OCI-LY1 (cell line): ENCODE measurements at regions not wholly inside any gene's neighbourhood (a gene's known extent, or its start where the extent isn't known, plus 50 kb on each side); places are given as distances from the start of the nearest gene placed in this dataset.

Experiments used
- H2AFZ ChIP-seq: fragments of 200-600 bp; sonication (generic), shearing (Covaris generic); 2 replicates; pipeline ENCODE4 v1.6.0; 2014; ENCODE audit warnings: antibody characterized with exemption, mild to moderate bottlenecking, low read length
- H3F3A ChIP-seq: fragments of 200-600 bp; sonication (generic), shearing (Covaris generic); 2 replicates; pipeline ENCODE4 v1.6.0; 2014; ENCODE audit warnings: mild to moderate bottlenecking, antibody characterized with exemption, low read length, moderate library complexity; ENCODE audit not compliant: insufficient read depth
- H3K27ac ChIP-seq: fragments of 200-600 bp; sonication (generic); 2 replicates; pipeline ENCODE4 v1.5.1; 2014; ENCODE audit warnings: low read length, mixed run types, mild to moderate bottlenecking, low read depth; ENCODE audit not compliant: poor library complexity, severe bottlenecking
- H3K27me3 ChIP-seq: fragments of 200-600 bp; sonication (generic); 2 replicates; pipeline ENCODE4 v1.6.0; 2014; ENCODE audit warnings: antibody characterized with exemption, mild to moderate bottlenecking, low read length, moderate library complexity; ENCODE audit not compliant: insufficient read depth
- H3K36me3 ChIP-seq: fragments of 200-600 bp; sonication (generic); 2 replicates; pipeline ENCODE4 v1.6.1; 2014; ENCODE audit warnings: mild to moderate bottlenecking, antibody characterized with exemption, low read length, moderate library complexity, mixed read lengths; ENCODE audit not compliant: insufficient read depth
- H3K4me1 ChIP-seq: fragments of 200-600 bp; sonication (generic); 2 replicates; pipeline ENCODE4 v1.5.1; 2014; ENCODE audit warnings: mild to moderate bottlenecking, low read length, moderate library complexity; ENCODE audit not compliant: insufficient read depth, severe bottlenecking
- H3K4me2 ChIP-seq: fragments of 200-600 bp; sonication (generic), shearing (Covaris generic); 2 replicates; pipeline ENCODE4 v1.6.1; 2014; ENCODE audit warnings: low read length
- H3K4me3 ChIP-seq: fragments of 200-600 bp; sonication (generic); 2 replicates; pipeline ENCODE4 v1.5.1; 2014; ENCODE audit warnings: low read length, low read depth, mild to moderate bottlenecking, mixed read lengths; ENCODE audit not compliant: poor library complexity, severe bottlenecking
- H3K79me2 ChIP-seq: fragments of 200-600 bp; shearing (Covaris generic); 2 replicates; pipeline ENCODE4 v1.6.1; 2016; ENCODE audit warnings: mixed run types, low read length, mixed read lengths; ENCODE audit not compliant: insufficient read depth
- H3K9ac ChIP-seq: fragments of 200-600 bp; sonication (generic), shearing (Covaris generic); 2 replicates; pipeline ENCODE4 v1.6.1; 2014; ENCODE audit warnings: mild to moderate bottlenecking, low read length, mixed read lengths
- H3K9me2 ChIP-seq: fragments of 200-600 bp; sonication (generic), shearing (Covaris generic); 2 replicates; pipeline ENCODE4 v1.6.1; 2014; ENCODE audit warnings: low read depth, mild to moderate bottlenecking, low read length, mixed read lengths
- H3K9me3 ChIP-seq: fragments of 200-600 bp; shearing (Covaris generic); 2 replicates; pipeline ENCODE4 v1.6.1; 2014; ENCODE audit warnings: low read length, mixed read lengths
- H4K20me1 ChIP-seq: fragments of 200-600 bp; sonication (generic), shearing (Covaris generic); 2 replicates; pipeline ENCODE4 v1.6.0; 2016; ENCODE audit warnings: mild to moderate bottlenecking, low read length; ENCODE audit not compliant: insufficient read depth
- EZH2 ChIP-seq: fragments of 200-600 bp; sonication (generic), shearing (Covaris generic); IDR thresholded peaks from 2 replicates; pipeline ENCODE4 v1.8.0; 2017; ENCODE audit warnings: borderline replicate concordance, mixed run types, mild to moderate bottlenecking, antibody characterized with exemption, low read length, moderate library complexity, mixed read lengths
- TF ChIP-seq, protein P1 (sequence below): fragments of 200-600 bp; sonication (generic), shearing (Covaris generic); IDR thresholded peaks from 2 replicates; pipeline ENCODE4 v1.5.1; 2017; ENCODE audit warnings: mild to moderate bottlenecking, antibody characterized with exemption, low read length, moderate library complexity, mixed read lengths

- Histone ChIP-seq H3K27me3 (no peaks in the 10 kb centered on the region), H3K9me3 (no peaks in the 10 kb centered on the region), H4K20me1 (no peaks in the 10 kb centered on the region), H3F3A (no peaks in the 10 kb centered on the region), H2AFZ (no peak overlapping the region), H3K79me2 (no peaks in the 10 kb centered on the region), H3K36me3 (no peaks in the 10 kb centered on the region), H3K4me2 (no peak overlapping the region), H3K9ac (no peak overlapping the region), H3K27ac (no peak overlapping the region), H3K9me2 (no peaks in the 10 kb centered on the region), H3K4me1 (no peaks in the 10 kb centered on the region), H3K4me3 (no peak overlapping the region)
- TF ChIP-seq, protein P1, sequence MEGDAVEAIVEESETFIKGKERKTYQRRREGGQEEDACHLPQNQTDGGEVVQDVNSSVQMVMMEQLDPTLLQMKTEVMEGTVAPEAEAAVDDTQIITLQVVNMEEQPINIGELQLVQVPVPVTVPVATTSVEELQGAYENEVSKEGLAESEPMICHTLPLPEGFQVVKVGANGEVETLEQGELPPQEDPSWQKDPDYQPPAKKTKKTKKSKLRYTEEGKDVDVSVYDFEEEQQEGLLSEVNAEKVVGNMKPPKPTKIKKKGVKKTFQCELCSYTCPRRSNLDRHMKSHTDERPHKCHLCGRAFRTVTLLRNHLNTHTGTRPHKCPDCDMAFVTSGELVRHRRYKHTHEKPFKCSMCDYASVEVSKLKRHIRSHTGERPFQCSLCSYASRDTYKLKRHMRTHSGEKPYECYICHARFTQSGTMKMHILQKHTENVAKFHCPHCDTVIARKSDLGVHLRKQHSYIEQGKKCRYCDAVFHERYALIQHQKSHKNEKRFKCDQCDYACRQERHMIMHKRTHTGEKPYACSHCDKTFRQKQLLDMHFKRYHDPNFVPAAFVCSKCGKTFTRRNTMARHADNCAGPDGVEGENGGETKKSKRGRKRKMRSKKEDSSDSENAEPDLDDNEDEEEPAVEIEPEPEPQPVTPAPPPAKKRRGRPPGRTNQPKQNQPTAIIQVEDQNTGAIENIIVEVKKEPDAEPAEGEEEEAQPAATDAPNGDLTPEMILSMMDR = no peak
- no peak for TF ChIP-seq EZH2
Observed at GRCh38 chr1:219498666-219499065, 114.2 kb downstream of the ZC3H11B start.

GRCh38 chr1:219495737-219496408, 117.0 kb downstream of the ZC3H11B start:
- no peaks in the 10 kb centered on the region for H4K20me1 ChIP-seq
- TF ChIP-seq EZH2 = no peak
- TF ChIP-seq, protein P1 = no peak
- no peaks in the 10 kb centered on the region for H3F3A ChIP-seq
- no peak overlapping the region for H3K4me3 ChIP-seq
- no peaks in the 10 kb centered on the region for H3K79me2 ChIP-seq
- H3K27me3 ChIP-seq = no peaks in the 10 kb centered on the region
- H2AFZ ChIP-seq = no peak overlapping the region
- no peaks in the 10 kb centered on the region for H3K36me3 ChIP-seq
- H3K4me2 ChIP-seq = no peak overlapping the region
- no peaks in the 10 kb centered on the region for H3K9me2 ChIP-seq
- H3K9me3 ChIP-seq = no peaks in the 10 kb centered on the region
- H3K27ac ChIP-seq = no peak overlapping the region
- no peaks in the 10 kb centered on the region for H3K4me1 ChIP-seq
- H3K9ac ChIP-seq = no peak overlapping the region

- Histone ChIP-seq H3K27ac (no peak overlapping the region), H3K9me2 (no peaks in the 10 kb centered on the region), H4K20me1 (no peaks in the 10 kb centered on the region), H3K4me1 (no peaks in the 10 kb centered on the region), H3K4me3 (no peak overlapping the region), H3K4me2 (no peak overlapping the region), H3K27me3 (no peaks in the 10 kb centered on the region), H3K9ac (no peak overlapping the region), H2AFZ (no peak overlapping the region), H3K79me2 (no peaks in the 10 kb centered on the region), H3F3A (no peaks in the 10 kb centered on the region), H3K9me3 (no peaks in the 10 kb centered on the region), H3K36me3 (no peaks in the 10 kb centered on the region)
- TF ChIP-seq, protein P1 = no peak
- no peak for TF ChIP-seq EZH2
Observed at GRCh38 chr1:219492717-219493116, 120.2 kb downstream of the ZC3H11B start.
